ENCODE measurements at regions not wholly inside any gene's neighbourhood (a gene's known extent, or its start where the extent isn't known, plus 50 kb on each side); places are given as distances from the start of the nearest gene placed in this dataset.

DNA sequence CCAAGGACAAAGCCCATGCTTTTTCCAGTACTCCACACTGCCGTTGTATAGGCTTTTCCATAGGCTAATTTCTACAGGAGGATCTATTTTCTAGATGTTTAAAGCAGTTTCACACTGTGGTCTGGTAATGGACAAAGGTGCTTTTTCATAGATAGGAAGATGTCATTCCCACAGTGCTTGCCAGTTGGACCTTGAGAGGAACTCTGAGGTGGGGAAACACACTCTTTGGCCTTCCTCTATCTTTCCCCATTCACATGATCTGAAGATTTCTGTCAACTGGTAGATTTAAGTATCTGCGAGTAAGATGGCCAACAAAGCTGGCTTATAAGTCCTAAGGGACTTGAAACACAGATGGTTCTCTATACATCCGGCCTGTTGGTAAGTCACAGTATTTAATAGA lies 477.3 kb downstream of the UTRN start:
- no peak for TF ChIP-seq ZFX (IDR thresholded peaks at IDR 0.05; ENCODE audit: borderline replicate concordance)
- TF ChIP-seq, protein P1, sequence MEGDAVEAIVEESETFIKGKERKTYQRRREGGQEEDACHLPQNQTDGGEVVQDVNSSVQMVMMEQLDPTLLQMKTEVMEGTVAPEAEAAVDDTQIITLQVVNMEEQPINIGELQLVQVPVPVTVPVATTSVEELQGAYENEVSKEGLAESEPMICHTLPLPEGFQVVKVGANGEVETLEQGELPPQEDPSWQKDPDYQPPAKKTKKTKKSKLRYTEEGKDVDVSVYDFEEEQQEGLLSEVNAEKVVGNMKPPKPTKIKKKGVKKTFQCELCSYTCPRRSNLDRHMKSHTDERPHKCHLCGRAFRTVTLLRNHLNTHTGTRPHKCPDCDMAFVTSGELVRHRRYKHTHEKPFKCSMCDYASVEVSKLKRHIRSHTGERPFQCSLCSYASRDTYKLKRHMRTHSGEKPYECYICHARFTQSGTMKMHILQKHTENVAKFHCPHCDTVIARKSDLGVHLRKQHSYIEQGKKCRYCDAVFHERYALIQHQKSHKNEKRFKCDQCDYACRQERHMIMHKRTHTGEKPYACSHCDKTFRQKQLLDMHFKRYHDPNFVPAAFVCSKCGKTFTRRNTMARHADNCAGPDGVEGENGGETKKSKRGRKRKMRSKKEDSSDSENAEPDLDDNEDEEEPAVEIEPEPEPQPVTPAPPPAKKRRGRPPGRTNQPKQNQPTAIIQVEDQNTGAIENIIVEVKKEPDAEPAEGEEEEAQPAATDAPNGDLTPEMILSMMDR (IDR thresholded peaks at IDR 0.05) = no peak
- H3K27ac ChIP-seq = no peak overlapping the region

DNA sequence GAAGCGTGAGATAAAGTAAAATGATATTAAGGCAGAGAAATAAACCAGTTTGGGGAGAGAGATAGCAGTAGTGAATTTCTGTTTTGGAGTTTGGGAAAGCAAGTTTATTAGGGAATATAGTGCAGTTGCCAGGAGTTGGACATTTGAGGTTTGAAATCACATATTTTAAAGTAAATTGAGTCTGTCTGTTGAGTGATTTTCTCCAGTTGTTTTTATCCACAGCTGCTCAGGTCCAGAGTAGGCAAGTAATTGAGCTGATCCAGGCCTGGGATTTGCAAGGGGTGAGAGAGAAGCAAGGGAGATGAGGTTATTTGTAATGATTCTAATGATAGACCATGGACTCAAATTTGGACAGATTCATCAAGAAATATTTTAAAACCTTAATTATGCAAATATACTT lies 481.9 kb downstream of the UTRN start:
- H3K27ac ChIP-seq = no peak overlapping the region
- TF ChIP-seq, protein P1 (IDR thresholded peaks at IDR 0.05) = no peak
- no peak for TF ChIP-seq ZFX (IDR thresholded peaks at IDR 0.05; ENCODE audit: borderline replicate concordance)

DNA sequence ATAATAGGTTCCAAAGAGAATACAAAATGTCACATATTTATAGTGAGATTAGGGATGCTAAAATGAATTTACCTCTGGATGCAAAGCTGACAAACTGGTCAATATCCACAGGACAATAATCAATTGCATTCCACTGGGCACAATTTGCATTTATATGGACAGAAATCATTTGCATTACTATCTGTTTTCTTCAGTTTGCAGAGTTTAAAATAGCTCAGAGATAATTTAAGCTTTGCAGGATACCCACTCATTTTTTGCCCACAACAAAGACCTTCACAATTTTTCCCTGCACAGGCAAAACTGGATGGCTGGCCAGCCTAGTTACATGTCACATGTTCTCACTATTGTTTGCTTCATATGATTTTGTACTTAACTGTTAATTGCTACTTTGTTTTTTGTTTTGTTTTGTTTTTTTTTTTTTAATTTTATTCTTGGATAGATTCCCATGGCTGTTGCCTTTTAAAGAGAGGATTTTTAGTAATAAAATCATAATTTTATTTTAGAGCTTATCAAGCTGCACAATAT lies 483.5 kb downstream of the UTRN start:
- no peak overlapping the region for H3K27ac ChIP-seq
- TF ChIP-seq ZFX (IDR thresholded peaks at IDR 0.05; ENCODE audit: borderline replicate concordance) = no peak
- TF ChIP-seq, protein P1 (IDR thresholded peaks at IDR 0.05) = no peak

DNA sequence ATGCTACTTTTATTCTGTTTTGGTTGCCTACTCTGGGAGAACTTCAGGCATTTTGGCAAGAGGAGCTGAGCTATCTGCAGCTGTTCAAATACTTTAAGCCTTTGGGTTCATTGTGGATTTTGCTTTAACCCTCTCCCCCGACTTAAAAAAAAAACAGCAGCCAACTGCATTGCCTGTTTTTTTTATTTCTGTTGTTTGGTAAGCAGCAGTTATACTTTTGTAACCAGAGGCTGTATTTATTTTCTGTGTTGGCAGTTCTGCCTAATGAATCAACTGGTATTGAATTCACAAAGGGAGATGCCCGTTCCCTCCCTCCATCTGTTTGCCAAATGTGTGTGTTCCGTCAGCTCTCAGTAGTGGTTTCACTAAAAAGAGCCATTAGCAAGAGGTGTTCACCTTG lies 484.0 kb downstream of the UTRN start:
- no peak overlapping the region for H3K27ac ChIP-seq
- TF ChIP-seq, protein P1 (IDR thresholded peaks at IDR 0.05) = no peak
- TF ChIP-seq ZFX (IDR thresholded peaks at IDR 0.05; ENCODE audit: borderline replicate concordance) = no peak

DNA sequence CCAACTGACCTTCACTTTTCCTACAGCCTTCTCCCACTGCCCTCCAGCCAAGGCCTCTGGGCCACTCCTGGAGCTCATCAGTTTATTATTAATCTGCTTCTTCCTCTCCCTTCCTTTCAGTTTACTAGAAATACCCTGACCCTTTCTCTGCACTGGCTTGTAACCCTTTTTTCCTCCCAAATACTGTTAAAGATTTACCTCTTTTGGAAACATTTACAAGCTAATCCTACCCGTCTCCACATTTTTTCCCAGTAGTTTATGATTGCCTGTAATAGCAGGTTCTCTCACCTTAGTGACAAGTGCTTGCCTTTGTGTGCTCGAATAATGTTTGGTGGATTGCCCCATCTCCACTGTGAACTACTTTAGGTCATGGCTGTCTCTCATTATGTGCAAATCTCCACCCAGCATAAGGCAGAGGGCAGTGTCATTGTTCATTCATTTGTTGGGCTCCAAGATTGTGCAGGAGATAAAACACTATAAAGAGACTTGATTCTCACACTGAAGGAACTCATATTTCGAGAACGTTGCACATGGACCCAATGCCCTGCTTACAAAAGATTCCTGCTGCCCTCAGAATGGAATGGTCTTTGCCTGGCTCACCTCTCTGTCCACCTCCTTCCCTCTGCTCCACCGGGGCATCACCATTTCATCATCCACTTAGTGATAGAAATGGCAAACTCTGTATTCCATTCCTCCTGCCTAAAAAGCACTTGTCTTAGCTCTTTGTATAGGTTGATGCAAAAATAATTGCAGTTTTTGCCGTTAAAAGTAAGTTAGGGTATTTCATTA lies 491.1 kb downstream of the UTRN start:
- no peak overlapping the region for H3K27ac ChIP-seq
- no peak for TF ChIP-seq ZFX (IDR thresholded peaks at IDR 0.05; ENCODE audit: borderline replicate concordance)
- TF ChIP-seq, protein P1 (IDR thresholded peaks at IDR 0.05) = no peak

DNA sequence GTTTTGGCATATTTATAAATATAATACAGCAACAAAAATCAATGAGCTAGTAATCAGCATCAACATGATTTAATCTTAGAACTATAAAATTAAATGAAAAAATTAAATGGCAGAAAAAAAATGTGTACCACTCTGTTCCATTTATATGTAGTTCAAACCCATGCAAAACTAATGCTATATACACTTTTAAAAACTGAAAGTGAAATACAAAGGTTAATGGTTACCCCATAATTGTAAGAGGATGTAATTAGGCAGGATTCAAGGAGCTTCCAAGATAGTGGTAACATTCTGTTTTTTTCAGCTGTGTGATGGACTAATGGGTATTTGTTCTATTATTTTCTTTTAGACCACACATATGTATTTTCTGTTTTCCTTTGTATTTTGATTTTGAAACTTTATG lies 492.1 kb downstream of the UTRN start:
- TF ChIP-seq ZFX (IDR thresholded peaks at IDR 0.05; ENCODE audit: borderline replicate concordance) = no peak
- TF ChIP-seq, protein P1 (IDR thresholded peaks at IDR 0.05) = no peak

DNA sequence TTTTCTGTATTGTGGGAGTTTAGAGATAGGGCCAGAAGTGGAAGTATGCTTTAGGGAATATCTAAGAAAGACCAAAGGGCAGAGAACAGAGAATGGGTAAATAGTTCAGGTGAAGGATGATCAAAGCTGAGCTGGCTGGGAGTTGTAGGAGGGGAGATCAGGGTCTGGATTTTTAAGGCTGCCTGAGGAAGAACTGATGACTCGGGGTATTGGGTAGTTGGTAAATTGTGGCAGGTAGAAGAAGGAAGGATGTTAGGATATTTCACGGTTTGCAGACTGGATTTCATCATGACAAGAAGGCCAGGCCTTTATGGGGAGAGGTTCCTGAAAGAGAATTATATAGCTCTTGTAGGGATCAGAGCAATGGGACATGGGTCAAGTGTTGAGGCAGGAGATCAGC lies 492.9 kb downstream of the UTRN start:
- TF ChIP-seq, protein P1 (IDR thresholded peaks at IDR 0.05) = no peak
- TF ChIP-seq ZFX (IDR thresholded peaks at IDR 0.05; ENCODE audit: borderline replicate concordance) = no peak
- no peak overlapping the region for H3K27ac ChIP-seq

More for the DNA sequence above, 492.1 kb downstream of the UTRN start:
- H3K27ac ChIP-seq = no peak overlapping the region

Data from 22Rv1 (cell line).